Liver (tissue), 8 donors: ENCODE measurements at regions not wholly inside any gene's neighbourhood (a gene's known extent, or its start where the extent isn't known, plus 50 kb on each side); places are given as distances from the start of the nearest gene placed in this dataset.
"Not testable (repeated sequence)": the region's sequence is repeated elsewhere in the genome, so short reads cannot be mapped to it uniquely, and the experiment has no call there.

Source experiments
- DNase-seq: peaks from one replicate; pipeline ENCODE4 v3.0.0-alpha.2; 2017; ENCODE audit warnings: low spot score
- H3K27ac ChIP-seq, 2 donors: one replicate each; pipeline ENCODE4 v1.7.0; 2013; ENCODE audit warnings: inconsistent platforms in 2 of 2, low read length in 2 of 2, control low read depth in 1 of 2, low read depth in 1 of 2, mild to moderate bottlenecking in 1 of 2
- H3K27me3 ChIP-seq, 4 donors: one replicate each; pipeline versions ENCODE4 v1.6.1 to v1.7.0; 2013; ENCODE audit warnings: low read length in 3 of 4, inconsistent platforms in 1 of 4, mild to moderate bottlenecking in 1 of 4, moderate library complexity in 1 of 4; ENCODE audit not compliant: control insufficient read depth in 4 of 4, insufficient read depth in 4 of 4
- H3K36me3 ChIP-seq, 4 donors: one replicate each; pipeline versions ENCODE4 v1.6.1 to v1.7.0; 2013; ENCODE audit warnings: low read length in 3 of 4, mild to moderate bottlenecking in 3 of 4, low read depth in 1 of 4, moderate library complexity in 1 of 4; ENCODE audit not compliant: control insufficient read depth in 4 of 4, insufficient read depth in 3 of 4
- H3K4me1 ChIP-seq, 4 donors: one replicate each; pipeline versions ENCODE4 v1.6.1 to v1.7.0; 2013; ENCODE audit warnings: low read length in 3 of 4, mild to moderate bottlenecking in 3 of 4, moderate library complexity in 1 of 4; ENCODE audit not compliant: control insufficient read depth in 4 of 4, insufficient read depth in 4 of 4
- H3K4me3 ChIP-seq, 3 donors: one replicate each; pipeline versions ENCODE4 v1.6.1 to v1.7.0; 2013; ENCODE audit warnings: low read length in 3 of 3, control low read depth in 1 of 3, low read depth in 1 of 3, mild to moderate bottlenecking in 1 of 3
- H3K9ac ChIP-seq, 2 donors: one replicate each; pipeline ENCODE4 v1.7.0; 2013; ENCODE audit warnings: low read length in 2 of 2, mild to moderate bottlenecking in 2 of 2, moderate library complexity in 2 of 2, control low read depth in 1 of 2, low read depth in 1 of 2
- H3K9me3 ChIP-seq, 4 donors: one replicate each; pipeline versions ENCODE4 v1.6.1 to v1.7.0; 2013; ENCODE audit warnings: low read length in 3 of 4; ENCODE audit not compliant: control insufficient read depth in 4 of 4
- EGR1 ChIP-seq, 2 donors: IDR thresholded peaks; 2 replicates each; pipeline ENCODE4 v1.6.1; 2016 to 2018; ENCODE audit warnings: antibody characterized with exemption in 2 of 2, low read depth in 2 of 2
- FOXA2 ChIP-seq: IDR thresholded peaks from 2 replicates; pipeline ENCODE4 v1.6.1; 2016; ENCODE audit warnings: antibody characterized with exemption
- HNF4A ChIP-seq, 2 donors: conservative IDR thresholded peaks; 2 replicates each; pipeline ENCODE4 v1.6.1; 2016; ENCODE audit warnings: antibody characterized with exemption in 2 of 2, mild to moderate bottlenecking in 2 of 2
- RAD21 ChIP-seq, 2 donors: IDR thresholded peaks; 2 replicates each; pipeline ENCODE4 v1.6.1; 2016; ENCODE audit warnings: antibody characterized with exemption in 2 of 2, mild to moderate bottlenecking in 2 of 2
- SP1 ChIP-seq: IDR thresholded peaks from 2 replicates; pipeline ENCODE4 v1.6.1; 2018; ENCODE audit warnings: antibody characterized with exemption, mild to moderate bottlenecking
- TAF1 ChIP-seq: conservative IDR thresholded peaks from 2 replicates; pipeline ENCODE4 v1.6.1; 2016; ENCODE audit warnings: antibody characterized with exemption, mild to moderate bottlenecking
- WGBS: extraction: QIAGEN DNeasy Blood & Tissue Kit; methylation state at CpG from one replicate; pipeline ENCODE4 v1.1.7; 2013; 5-methylcytosine and 5-hydroxymethylcytosine counted together
- TF ChIP-seq, protein P1 (sequence below): IDR thresholded peaks from 2 replicates; pipeline ENCODE4 v1.6.1; 2016; ENCODE audit warnings: antibody characterized with exemption
- TF ChIP-seq, protein P2 (sequence below): fragments of 150-350 bp; IDR thresholded peaks from 2 replicates; pipeline ENCODE4 v1.5.1; 2017; ENCODE audit warnings: improper control_type of control experiment, low read depth, low read length; ENCODE audit not compliant: missing input control
- TF ChIP-seq, protein P3 (sequence below): IDR thresholded peaks from 2 replicates; pipeline ENCODE4 v1.6.1; 2016; ENCODE audit warnings: antibody characterized with exemption
- donor health status: healthy.
- donor health status: healthy.
- donor health status: healthy.
- donor health status: healthy.
- donor health status: healthy.

DNA sequence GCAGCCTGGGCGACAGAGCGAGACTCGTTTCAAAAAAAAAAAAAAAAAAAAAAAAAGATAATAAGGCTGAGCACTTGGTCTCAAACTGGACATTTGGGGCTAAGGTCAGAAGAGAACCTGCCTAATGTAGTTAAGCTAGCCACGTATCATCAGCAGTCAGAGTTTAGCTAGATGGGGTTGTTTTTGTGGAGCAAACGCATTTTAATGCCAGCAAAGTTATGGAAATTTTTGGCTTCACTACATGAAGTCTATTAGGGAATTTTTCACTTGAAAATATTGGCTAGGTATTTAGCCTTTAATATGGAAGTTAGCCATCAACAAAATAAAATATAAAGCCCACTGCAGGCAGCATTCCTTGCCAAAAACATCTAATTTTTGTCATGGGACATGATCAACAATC is 902.9 kb upstream of the CDH18 start:
- H3K27ac ChIP-seq, DNase-seq, H3K9ac ChIP-seq, H3K27me3 ChIP-seq, H3K4me1 ChIP-seq, H3K4me3 ChIP-seq, H3K9me3 ChIP-seq, H3K36me3 ChIP-seq: not testable (repeated sequence)
- 83% methylated on average over 5 of the region's 5 CpGs for WGBS

DNA sequence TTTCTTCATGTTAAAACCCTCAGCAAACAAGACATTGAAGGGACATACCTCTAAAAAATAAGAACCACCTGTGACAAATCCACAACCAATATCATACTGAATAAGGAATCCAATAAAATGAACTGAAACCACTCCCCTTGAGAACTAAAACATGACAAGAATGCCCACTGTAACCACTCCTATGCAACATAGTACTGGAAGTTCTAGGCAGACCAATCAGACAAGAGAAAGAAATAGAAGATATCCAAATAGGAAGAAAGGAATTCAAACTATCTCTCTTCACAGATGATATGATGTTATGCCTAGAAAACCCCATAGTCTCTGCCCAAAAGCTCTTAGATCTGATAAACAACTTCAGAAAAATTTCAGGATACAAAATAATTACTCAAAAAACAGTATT is 887.7 kb upstream of the CDH18 start:
- not testable (repeated sequence) for H3K36me3 ChIP-seq, DNase-seq

DNA sequence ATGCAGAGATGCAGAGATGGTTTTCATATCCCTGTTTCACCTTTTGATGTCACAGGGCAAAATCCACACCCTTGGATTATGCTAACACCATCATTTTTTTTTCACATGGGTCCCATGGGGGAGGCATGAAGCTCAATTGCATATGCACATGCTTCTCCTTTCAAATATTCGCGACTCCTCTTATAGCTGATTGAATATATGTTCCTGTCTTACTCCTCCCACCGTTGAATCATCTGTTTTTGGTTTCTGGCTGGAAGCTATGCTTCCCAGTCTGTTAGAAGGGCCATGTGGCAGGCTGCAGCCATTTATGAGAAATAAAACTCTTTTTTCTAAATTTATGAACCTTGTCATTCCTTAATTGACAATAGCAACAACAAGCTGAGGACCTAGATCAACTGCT is 877.9 kb upstream of the CDH18 start:
- H3K27me3 ChIP-seq, H3K4me3 ChIP-seq, H3K27ac ChIP-seq, H3K9me3 ChIP-seq, DNase-seq, H3K4me1 ChIP-seq, H3K9ac ChIP-seq, H3K36me3 ChIP-seq: not testable (repeated sequence)
- WGBS = 73% methylated on average over 3 of the region's 3 CpGs

More for the DNA sequence above, 887.7 kb upstream of the CDH18 start:
- not testable (repeated sequence) for H3K27me3 ChIP-seq, H3K9me3 ChIP-seq, H3K4me3 ChIP-seq, H3K4me1 ChIP-seq, H3K9ac ChIP-seq, H3K27ac ChIP-seq

DNA sequence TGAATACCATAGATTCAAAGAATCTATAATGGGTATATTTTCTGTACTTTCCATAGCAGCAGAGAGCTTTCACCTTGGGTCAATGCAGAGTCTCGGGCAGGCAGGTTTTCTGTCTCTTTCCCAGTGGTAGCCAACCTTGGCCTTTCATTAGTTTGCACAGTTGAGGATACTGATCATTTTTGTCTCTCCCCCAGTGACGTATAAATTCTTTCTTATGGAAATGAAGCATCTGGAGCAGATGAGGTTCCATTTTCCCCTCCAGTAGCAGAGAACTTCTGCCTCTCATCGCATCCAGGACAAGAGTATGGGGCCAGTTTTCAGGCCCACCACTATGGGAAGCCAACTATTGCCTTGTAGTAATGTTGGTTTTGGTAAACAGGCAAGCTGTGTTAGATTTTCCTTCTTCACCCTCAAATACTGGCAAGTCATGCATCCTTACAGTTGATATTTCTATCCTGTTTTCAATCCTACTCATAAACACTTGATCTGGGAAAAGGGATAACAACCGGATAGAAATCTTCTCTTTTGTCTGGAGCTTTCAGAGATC is 845.2 kb upstream of the CDH18 start:
- H3K9ac ChIP-seq = no peak overlapping the region
- DNase-seq = no peak

More for the DNA sequence above, 845.2 kb upstream of the CDH18 start:
- TF ChIP-seq SP1 = no peak
- TF ChIP-seq, protein P1, sequence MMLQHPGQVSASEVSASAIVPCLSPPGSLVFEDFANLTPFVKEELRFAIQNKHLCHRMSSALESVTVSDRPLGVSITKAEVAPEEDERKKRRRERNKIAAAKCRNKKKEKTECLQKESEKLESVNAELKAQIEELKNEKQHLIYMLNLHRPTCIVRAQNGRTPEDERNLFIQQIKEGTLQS = no peak
- no peak for TF ChIP-seq HNF4A (conservative IDR thresholded peaks at IDR 0.05)
- TF ChIP-seq FOXA2 = no peak
- no peak for TF ChIP-seq RAD21 (IDR thresholded peaks at IDR 0.05)
- TF ChIP-seq, protein P2, sequence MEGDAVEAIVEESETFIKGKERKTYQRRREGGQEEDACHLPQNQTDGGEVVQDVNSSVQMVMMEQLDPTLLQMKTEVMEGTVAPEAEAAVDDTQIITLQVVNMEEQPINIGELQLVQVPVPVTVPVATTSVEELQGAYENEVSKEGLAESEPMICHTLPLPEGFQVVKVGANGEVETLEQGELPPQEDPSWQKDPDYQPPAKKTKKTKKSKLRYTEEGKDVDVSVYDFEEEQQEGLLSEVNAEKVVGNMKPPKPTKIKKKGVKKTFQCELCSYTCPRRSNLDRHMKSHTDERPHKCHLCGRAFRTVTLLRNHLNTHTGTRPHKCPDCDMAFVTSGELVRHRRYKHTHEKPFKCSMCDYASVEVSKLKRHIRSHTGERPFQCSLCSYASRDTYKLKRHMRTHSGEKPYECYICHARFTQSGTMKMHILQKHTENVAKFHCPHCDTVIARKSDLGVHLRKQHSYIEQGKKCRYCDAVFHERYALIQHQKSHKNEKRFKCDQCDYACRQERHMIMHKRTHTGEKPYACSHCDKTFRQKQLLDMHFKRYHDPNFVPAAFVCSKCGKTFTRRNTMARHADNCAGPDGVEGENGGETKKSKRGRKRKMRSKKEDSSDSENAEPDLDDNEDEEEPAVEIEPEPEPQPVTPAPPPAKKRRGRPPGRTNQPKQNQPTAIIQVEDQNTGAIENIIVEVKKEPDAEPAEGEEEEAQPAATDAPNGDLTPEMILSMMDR = no peak
- no peak for TF ChIP-seq TAF1
- TF ChIP-seq, protein P3, sequence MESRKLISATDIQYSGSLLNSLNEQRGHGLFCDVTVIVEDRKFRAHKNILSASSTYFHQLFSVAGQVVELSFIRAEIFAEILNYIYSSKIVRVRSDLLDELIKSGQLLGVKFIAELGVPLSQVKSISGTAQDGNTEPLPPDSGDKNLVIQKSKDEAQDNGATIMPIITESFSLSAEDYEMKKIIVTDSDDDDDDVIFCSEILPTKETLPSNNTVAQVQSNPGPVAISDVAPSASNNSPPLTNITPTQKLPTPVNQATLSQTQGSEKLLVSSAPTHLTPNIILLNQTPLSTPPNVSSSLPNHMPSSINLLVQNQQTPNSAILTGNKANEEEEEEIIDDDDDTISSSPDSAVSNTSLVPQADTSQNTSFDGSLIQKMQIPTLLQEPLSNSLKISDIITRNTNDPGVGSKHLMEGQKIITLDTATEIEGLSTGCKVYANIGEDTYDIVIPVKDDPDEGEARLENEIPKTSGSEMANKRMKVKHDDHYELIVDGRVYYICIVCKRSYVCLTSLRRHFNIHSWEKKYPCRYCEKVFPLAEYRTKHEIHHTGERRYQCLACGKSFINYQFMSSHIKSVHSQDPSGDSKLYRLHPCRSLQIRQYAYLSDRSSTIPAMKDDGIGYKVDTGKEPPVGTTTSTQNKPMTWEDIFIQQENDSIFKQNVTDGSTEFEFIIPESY = no peak
- TF ChIP-seq EGR1 (IDR thresholded peaks at IDR 0.05; ENCODE audit: low read depth in 2 of 2) = no peak
- no peak overlapping the region for H3K27ac ChIP-seq
- no peaks in the 10 kb centered on the region for H3K27me3 ChIP-seq
- 74% methylated on average over 4 of the region's 4 CpGs for WGBS
- H3K9me3 ChIP-seq = no peaks in the 10 kb centered on the region
- H3K4me1 ChIP-seq = no peaks in the 10 kb centered on the region
- H3K36me3 ChIP-seq = no peaks in the 10 kb centered on the region
- no peak overlapping the region for H3K4me3 ChIP-seq
